ENCODE measurements at regions not wholly inside any gene's neighbourhood (a gene's known extent, or its start where the extent isn't known, plus 50 kb on each side); places are given as distances from the start of the nearest gene placed in this dataset.

DNA sequence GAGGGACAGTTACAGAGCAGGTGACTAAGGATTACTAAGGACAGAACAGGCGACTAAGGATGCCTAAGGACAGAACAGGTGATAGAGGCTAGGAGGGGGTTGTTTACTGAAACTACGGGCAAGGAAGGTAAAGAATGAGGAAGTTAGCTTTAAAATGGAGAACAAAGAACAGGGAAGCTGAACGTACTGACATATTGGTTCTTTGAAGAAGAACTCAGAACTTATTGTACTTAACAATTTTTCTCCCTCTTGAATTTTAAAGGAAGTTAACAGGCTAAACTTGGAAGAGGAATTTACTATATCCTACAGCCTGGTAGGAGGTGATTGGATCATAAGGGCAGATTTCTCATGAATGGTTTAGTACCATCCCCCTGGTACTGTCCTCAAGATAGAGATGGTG lies 290.2 kb downstream of the SHQ1 start:
- Histone ChIP-seq H3K9me3 (replicated peaks in 1 of 2; ENCODE audit: control insufficient read depth in 1 of 2, insufficient read depth in 1 of 2, low read length in 2 of 2) (peaks cover 0 to 3% of the 10 kb centered on the region in 2 donors), H3K4me3 (replicated peaks in 1 of 3; ENCODE audit: low read depth in 2 of 3, low read length in 3 of 3) (peak overlapping the region in 1 of 3 experiments; percentile 13), H3K4me2 (replicated peaks; ENCODE audit: extremely low read depth, low read length, poor library complexity, severe bottlenecking) (no peak overlapping the region), H4K20me1 (ENCODE audit: insufficient read depth, low read length) (no peaks in the 10 kb centered on the region), H3K36me3 (replicated peaks in 1 of 2; ENCODE audit: control insufficient read depth in 1 of 2, insufficient read depth in 2 of 2, low read length in 2 of 2) (no peaks in the 10 kb centered on the region), H3K27me3 (ENCODE audit: control insufficient read depth in 2 of 2, insufficient read depth in 2 of 2, low read length in 2 of 2) (no peaks in the 10 kb centered on the region), H3K27ac (ENCODE audit: low read depth in 1 of 2, low read length in 2 of 2) (peak overlapping the region; percentile 64 to 73), H3K4me1 (ENCODE audit: control insufficient read depth in 1 of 2, insufficient read depth in 2 of 2, low read length in 2 of 2) (peaks cover 26 to 31% of the 10 kb centered on the region in 2 donors), H2AFZ (ENCODE audit: insufficient read depth, low read depth, low read length, poor library complexity, severe bottlenecking) (no peak overlapping the region), H3K9ac (ENCODE audit: insufficient read depth, low read length, poor library complexity, severe bottlenecking) (no peak overlapping the region), H3K79me2 (ENCODE audit: insufficient read depth, low read length) (no peaks in the 10 kb centered on the region)
- no peaks in the 10 kb centered on the region for H3K36me3 Mint-ChIP-seq
- peaks cover 0 to 2% (median 2%) of the 10 kb centered on the region in 3 donors for H3K27me3 Mint-ChIP-seq (ENCODE audit: low read depth in 3 of 3)
- peak; percentile 38 to 70 (median 65) for DNase-seq
- WGBS (ENCODE audit: insufficient coverage) = 70% methylated on average over 1 of the region's 3 CpGs
- H3K27ac Mint-ChIP-seq = peak overlapping the region; percentile 57 to 96 (median 85)
- H3K4me3 Mint-ChIP-seq = peak overlapping the region in 1 of 2 donors; percentile 35
- intact Hi-C loops (cut with micrococcal nuclease) = no loop called here
- peaks cover 0 to 17% (median 9%) of the 10 kb centered on the region in 7 donors for H3K9me3 Mint-ChIP-seq
- H3K4me1 Mint-ChIP-seq = peaks cover 34% of the 10 kb centered on the region
- TF ChIP-seq, protein P1, sequence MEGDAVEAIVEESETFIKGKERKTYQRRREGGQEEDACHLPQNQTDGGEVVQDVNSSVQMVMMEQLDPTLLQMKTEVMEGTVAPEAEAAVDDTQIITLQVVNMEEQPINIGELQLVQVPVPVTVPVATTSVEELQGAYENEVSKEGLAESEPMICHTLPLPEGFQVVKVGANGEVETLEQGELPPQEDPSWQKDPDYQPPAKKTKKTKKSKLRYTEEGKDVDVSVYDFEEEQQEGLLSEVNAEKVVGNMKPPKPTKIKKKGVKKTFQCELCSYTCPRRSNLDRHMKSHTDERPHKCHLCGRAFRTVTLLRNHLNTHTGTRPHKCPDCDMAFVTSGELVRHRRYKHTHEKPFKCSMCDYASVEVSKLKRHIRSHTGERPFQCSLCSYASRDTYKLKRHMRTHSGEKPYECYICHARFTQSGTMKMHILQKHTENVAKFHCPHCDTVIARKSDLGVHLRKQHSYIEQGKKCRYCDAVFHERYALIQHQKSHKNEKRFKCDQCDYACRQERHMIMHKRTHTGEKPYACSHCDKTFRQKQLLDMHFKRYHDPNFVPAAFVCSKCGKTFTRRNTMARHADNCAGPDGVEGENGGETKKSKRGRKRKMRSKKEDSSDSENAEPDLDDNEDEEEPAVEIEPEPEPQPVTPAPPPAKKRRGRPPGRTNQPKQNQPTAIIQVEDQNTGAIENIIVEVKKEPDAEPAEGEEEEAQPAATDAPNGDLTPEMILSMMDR (IDR thresholded peaks at IDR 0.05) = no peak

DNA sequence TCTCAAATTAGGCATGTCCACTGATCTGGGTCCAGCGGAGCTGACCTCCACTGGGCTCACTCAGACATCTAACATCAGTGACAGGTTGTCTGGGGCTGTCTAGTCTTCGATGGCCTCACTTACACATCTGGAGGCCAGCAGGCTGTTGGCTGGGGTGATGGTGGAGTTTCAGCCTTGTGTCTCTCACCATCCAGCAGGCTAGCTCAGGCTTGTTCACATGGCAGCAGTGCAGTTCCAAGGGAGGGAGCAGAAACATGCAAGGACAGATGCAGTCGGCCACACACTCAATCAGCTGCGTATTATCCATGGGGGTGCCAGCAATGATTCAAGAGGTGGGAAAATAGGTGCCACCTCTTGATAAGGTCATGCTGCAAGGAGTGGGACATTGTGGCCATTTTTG lies 292.5 kb downstream of the SHQ1 start:
- Mint-ChIP-seq H3K36me3 (no peaks in the 10 kb centered on the region), H3K27me3 (ENCODE audit: low read depth in 3 of 3) (peaks cover 2 to 4% (median 3%) of the 10 kb centered on the region in 3 donors), H3K27ac (peak overlapping the region in 2 of 7 donors; percentile 1 to 60), H3K4me1 (peaks cover 31% of the 10 kb centered on the region), H3K4me3 (no peak overlapping the region), H3K9me3 (peaks cover 0 to 9% (median 8%) of the 10 kb centered on the region in 7 donors)
- Histone ChIP-seq H3K9me3 (replicated peaks in 1 of 2; ENCODE audit: control insufficient read depth in 1 of 2, insufficient read depth in 1 of 2, low read length in 2 of 2) (no peaks in the 10 kb centered on the region), H3K4me3 (replicated peaks in 1 of 3; ENCODE audit: low read depth in 2 of 3, low read length in 3 of 3) (no peak overlapping the region), H3K27me3 (ENCODE audit: control insufficient read depth in 2 of 2, insufficient read depth in 2 of 2, low read length in 2 of 2) (no peaks in the 10 kb centered on the region), H4K20me1 (ENCODE audit: insufficient read depth, low read length) (no peaks in the 10 kb centered on the region), H3K79me2 (ENCODE audit: insufficient read depth, low read length) (no peaks in the 10 kb centered on the region), H3K27ac (ENCODE audit: low read depth in 1 of 2, low read length in 2 of 2) (no peak overlapping the region), H3K4me1 (ENCODE audit: control insufficient read depth in 1 of 2, insufficient read depth in 2 of 2, low read length in 2 of 2) (peaks cover 26 to 31% of the 10 kb centered on the region in 2 donors), H3K36me3 (replicated peaks in 1 of 2; ENCODE audit: control insufficient read depth in 1 of 2, insufficient read depth in 2 of 2, low read length in 2 of 2) (no peaks in the 10 kb centered on the region), H3K9ac (ENCODE audit: insufficient read depth, low read length, poor library complexity, severe bottlenecking) (no peak overlapping the region), H3K4me2 (replicated peaks; ENCODE audit: extremely low read depth, low read length, poor library complexity, severe bottlenecking) (no peak overlapping the region), H2AFZ (ENCODE audit: insufficient read depth, low read depth, low read length, poor library complexity, severe bottlenecking) (no peak overlapping the region)
- 100% methylated on average over 2 of the region's 4 CpGs for WGBS (ENCODE audit: insufficient coverage)
- TF ChIP-seq, protein P1 (IDR thresholded peaks at IDR 0.05) = no peak
- intact Hi-C loops (cut with micrococcal nuclease) = no loop called here
- no peak for DNase-seq
